ENCODE measurements at regions not wholly inside any gene's neighbourhood (a gene's known extent, or its start where the extent isn't known, plus 50 kb on each side); places are given as distances from the start of the nearest gene placed in this dataset.

DNA sequence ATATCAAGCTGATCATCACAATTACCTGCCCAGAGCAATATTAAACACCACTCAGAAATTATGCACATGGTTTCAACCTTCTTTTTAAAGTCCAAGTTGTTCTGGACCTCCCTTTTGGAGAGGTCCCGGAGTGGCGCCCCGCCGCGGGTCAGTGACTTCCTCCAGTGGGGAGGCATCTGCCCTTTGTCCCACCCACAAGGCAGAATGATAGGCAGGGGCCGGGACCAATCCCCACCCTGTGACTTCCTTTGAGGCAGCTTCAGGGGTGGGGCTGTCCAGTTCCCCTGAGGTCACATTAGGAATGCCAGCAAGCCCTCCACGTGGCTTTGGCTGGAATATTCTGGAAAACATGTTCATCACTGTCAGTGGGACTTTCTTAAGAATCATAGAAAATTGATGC, 207.0 kb downstream of the ANKRD60 start:
- no peaks in the 10 kb centered on the region for H3K9me3 ChIP-seq
- TF ChIP-seq, protein P1, sequence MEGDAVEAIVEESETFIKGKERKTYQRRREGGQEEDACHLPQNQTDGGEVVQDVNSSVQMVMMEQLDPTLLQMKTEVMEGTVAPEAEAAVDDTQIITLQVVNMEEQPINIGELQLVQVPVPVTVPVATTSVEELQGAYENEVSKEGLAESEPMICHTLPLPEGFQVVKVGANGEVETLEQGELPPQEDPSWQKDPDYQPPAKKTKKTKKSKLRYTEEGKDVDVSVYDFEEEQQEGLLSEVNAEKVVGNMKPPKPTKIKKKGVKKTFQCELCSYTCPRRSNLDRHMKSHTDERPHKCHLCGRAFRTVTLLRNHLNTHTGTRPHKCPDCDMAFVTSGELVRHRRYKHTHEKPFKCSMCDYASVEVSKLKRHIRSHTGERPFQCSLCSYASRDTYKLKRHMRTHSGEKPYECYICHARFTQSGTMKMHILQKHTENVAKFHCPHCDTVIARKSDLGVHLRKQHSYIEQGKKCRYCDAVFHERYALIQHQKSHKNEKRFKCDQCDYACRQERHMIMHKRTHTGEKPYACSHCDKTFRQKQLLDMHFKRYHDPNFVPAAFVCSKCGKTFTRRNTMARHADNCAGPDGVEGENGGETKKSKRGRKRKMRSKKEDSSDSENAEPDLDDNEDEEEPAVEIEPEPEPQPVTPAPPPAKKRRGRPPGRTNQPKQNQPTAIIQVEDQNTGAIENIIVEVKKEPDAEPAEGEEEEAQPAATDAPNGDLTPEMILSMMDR (IDR thresholded peaks at IDR 0.05): no peak
- H3K4me3 ChIP-seq: no peak overlapping the region
- peaks cover 12 to 23% of the 10 kb centered on the region in 2 donors for H3K4me1 ChIP-seq
- no peak overlapping the region for H3K27ac ChIP-seq
- DNase-seq (ENCODE audit: low spot score in 2 of 2): peak in 1 of 2 donors; percentile 67
- H3K27me3 ChIP-seq: no peaks in the 10 kb centered on the region
- H3K36me3 ChIP-seq: no peaks in the 10 kb centered on the region
- intact Hi-C loops (cut with DNase I): no loop called here

- no peaks in the 10 kb centered on the region for H3K9me3 ChIP-seq
- peaks cover 12 to 23% of the 10 kb centered on the region in 2 donors for H3K4me1 ChIP-seq
- TF ChIP-seq, protein P1 (IDR thresholded peaks at IDR 0.05): no peak
- H3K36me3 ChIP-seq: no peaks in the 10 kb centered on the region
- H3K27ac ChIP-seq: no peak overlapping the region
- no peaks in the 10 kb centered on the region for H3K27me3 ChIP-seq
- H3K4me3 ChIP-seq: no peak overlapping the region
- peak in 1 of 2 donors; percentile 64 for DNase-seq (ENCODE audit: low spot score in 2 of 2)
- intact Hi-C loops (cut with DNase I): no loop called here
These were observed 207.6 kb downstream of the ANKRD60 start for GRCh38 chr20:58020656-58021454.

DNA sequence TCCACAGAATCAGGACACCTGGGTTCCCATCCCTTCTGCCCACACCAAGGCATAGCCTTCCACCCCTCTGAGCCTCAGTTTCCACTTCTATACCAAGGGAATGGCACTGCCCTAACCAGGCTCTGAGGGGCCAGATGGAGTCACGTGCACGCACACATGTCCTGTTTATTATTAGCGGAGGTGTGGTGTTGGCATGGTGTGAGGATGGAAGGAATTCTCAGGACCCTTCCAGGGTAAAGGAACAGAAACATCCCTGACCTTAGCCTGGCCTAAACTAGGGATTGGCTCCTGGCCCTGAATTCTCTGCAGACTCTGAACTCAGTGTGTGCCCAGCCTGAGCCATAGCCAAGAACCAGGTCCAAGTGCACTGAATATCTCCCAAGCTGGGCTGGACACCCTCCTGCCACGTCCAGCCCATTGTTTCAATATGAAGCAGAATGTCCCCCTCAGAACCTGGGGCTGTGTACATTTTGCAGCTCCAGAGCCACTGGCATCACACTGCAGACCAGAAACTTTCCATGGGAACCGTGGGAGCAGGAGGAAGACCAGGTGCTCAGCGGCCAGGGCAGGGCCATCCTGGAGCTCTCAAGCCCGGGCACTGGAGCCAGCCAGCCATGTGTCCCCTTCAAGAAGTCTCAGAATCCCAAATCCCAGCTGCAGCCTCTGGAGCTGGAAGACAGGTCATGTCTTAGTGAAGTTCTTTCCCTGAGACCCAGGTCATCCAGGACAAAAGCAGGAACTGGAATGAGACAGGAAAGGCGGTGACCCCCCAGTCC, 208.4 kb downstream of the ANKRD60 start:
- H3K27me3 ChIP-seq: no peaks in the 10 kb centered on the region
- H3K27ac ChIP-seq: no peak overlapping the region
- no peaks in the 10 kb centered on the region for H3K36me3 ChIP-seq
- H3K9me3 ChIP-seq: no peaks in the 10 kb centered on the region
- intact Hi-C loops (cut with DNase I): no loop called here
- DNase-seq (ENCODE audit: low spot score in 2 of 2): peak in 1 of 2 donors; percentile 55
- TF ChIP-seq, protein P1 (IDR thresholded peaks at IDR 0.05): no peak
- H3K4me3 ChIP-seq: no peak overlapping the region
- peaks cover 12 to 21% of the 10 kb centered on the region in 2 donors for H3K4me1 ChIP-seq

- Histone ChIP-seq H3K27ac (peak overlapping the region in 1 of 2 donors; percentile 40), H3K36me3 (no peaks in the 10 kb centered on the region), H3K9me3 (no peaks in the 10 kb centered on the region), H3K4me3 (no peak overlapping the region), H3K27me3 (no peaks in the 10 kb centered on the region), H3K4me1 (peaks cover 12 to 20% of the 10 kb centered on the region in 2 donors)
- TF ChIP-seq, protein P1 (IDR thresholded peaks at IDR 0.05): no peak
- DNase-seq (ENCODE audit: low spot score in 2 of 2): peak; percentile 28 to 70
- intact Hi-C loops (cut with DNase I): no loop called here
These were observed 209.2 kb downstream of the ANKRD60 start for GRCh38 chr20:58019027-58019849.

- H3K9me3 ChIP-seq: no peaks in the 10 kb centered on the region
- peak overlapping the region in 1 of 2 donors; percentile 40 for H3K27ac ChIP-seq
- peaks cover 12 to 20% of the 10 kb centered on the region in 2 donors for H3K4me1 ChIP-seq
- H3K27me3 ChIP-seq: no peaks in the 10 kb centered on the region
- intact Hi-C loops (cut with DNase I): no loop called here
- no peak overlapping the region for H3K4me3 ChIP-seq
- TF ChIP-seq, protein P1 (IDR thresholded peaks at IDR 0.05): no peak
- no peak for DNase-seq (ENCODE audit: low spot score in 2 of 2)
- no peaks in the 10 kb centered on the region for H3K36me3 ChIP-seq
These were observed 209.9 kb downstream of the ANKRD60 start for GRCh38 chr20:58018590-58018989.

Data from ascending aorta (tissue), 2 donors.